GM19452 (cell line): ENCODE measurements at regions not wholly inside any gene's neighbourhood (a gene's known extent, or its start where the extent isn't known, plus 50 kb on each side); places are given as distances from the start of the nearest gene placed in this dataset.

ENCODE experiments used
- ATAC-seq: cut with Tn5 transposase; IDR thresholded peaks from one replicate; pipeline ENCODE4 v1.9.1; 2021; ENCODE audit not compliant: unreplicated experiment

DNA sequence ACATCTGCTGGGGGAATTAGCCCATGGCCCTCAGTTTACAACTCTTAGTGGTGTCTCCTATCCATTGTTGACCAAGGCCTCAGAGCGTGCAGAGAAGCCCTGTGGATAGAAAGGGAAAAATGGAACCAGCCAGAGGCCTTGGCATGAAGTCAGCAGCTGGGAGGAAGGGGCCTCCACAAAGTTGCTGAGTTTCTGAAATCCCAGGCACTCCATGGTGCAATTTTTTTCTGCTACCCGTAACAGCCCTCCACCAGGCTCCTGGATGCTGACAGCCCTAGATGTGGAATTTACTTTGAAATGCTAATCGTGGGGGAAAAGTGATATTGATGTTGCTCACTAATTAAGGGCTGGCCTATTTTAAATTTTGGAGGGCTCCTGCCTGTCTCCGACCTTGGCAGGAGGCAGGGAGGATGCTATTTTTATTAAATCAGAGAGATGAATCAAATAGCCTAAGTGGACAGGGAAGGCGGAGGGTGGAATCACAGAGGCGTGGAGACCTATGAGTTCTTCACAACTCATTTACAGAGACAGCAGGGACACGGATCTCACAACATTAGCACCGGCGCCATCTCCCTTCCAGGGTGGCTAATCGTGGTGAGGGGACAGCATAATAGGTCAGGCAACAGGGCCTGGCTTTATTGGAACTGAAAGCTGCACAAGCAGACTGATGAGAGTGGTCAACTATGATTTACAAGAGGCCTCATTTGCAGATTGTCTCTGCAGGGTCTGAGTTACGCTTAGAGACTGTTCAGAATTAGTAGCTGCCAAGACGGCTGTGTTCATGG lies 99.8 kb upstream of the WSCD2 start:
- no peak for ATAC-seq

DNA sequence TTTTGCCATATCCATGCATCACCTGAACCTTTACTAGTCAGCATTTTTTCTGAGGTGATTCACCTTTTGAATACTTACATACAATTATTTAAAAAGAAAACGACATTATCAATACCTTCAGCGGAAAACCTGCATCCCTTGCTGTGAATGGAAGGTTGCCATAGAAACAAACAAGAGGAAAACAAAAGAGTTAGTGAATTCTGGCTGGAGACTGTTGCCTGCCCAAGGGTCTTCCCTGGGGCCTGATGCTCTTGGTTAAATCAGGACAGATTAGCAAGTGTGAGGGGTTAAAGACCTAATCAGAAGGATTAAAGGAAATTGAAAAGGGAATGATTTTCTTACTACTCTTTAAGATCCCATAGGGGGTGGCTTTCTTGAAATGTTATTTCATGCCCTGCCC lies 96.0 kb upstream of the WSCD2 start:
- ATAC-seq: no peak

- ATAC-seq: no peak
These were observed 93.7 kb upstream of the WSCD2 start for GRCh38 chr12:108035372-108035771.

GRCh38 chr12:108037960-108038359 lies 91.1 kb upstream of the WSCD2 start:
- ATAC-seq: no peak

GRCh38 chr12:108039794-108040193 lies 89.3 kb upstream of the WSCD2 start:
- no peak for ATAC-seq

DNA sequence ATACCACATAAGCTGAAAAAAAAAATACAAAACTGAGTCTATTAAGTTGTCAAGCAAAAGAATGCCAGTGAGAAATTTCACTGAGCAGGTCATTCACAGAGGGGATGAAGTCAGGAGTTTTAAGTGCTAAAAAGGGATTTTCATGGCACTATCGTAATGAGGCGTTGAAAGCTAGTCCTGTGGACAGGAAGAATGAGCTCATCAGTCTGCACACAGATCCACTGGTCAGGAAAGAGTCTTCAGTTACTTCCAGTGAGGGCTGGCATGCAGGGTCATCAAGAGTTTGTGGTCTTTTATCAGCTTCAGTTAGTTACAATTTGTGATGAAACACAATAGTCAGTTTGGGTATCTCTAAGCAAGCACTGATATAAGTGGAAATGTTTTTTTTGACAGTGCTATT lies 88.1 kb upstream of the WSCD2 start:
- ATAC-seq: no peak

DNA sequence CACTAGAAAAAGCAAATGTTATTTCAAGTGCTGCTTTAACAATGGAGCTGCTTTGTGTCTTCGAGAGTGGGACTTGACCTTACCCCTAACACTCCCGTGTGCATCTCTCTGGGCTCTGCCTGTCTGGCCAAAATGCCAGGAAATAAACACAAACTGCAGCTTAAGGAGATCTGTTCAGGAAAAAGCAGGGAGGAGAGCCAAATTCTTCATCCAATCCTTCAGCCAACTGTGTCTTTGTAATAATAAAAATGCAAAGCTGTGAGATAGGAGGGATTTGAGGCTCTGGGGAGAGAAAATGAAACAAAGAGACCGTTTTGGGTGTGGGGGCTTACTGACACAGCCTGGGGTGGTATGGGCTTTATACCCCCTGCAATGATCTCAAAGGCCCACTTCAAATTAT lies 85.8 kb upstream of the WSCD2 start:
- ATAC-seq: no peak

- ATAC-seq: no peak
These were observed 85.1 kb upstream of the WSCD2 start for GRCh38 chr12:108043750-108044533.

DNA sequence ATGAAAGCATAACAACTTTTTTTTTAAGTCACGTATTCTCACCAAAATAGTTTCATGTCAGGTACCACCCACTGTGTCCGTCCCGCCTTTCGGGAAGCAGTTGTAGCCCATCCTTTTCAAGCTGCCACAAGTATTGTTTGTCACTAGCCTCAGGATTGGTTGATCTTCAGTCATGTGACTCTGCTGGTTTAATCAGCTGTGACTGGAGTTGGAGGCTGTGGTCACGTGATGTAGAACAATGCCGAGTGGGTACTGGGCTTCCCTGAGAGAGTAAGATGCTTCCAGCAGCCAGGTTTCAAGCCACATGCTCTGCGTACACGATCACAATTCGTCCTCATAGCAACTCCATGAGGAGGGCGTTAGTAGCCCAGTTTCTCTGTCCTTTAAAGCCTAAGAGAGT lies 83.0 kb upstream of the WSCD2 start:
- ATAC-seq: no peak

DNA sequence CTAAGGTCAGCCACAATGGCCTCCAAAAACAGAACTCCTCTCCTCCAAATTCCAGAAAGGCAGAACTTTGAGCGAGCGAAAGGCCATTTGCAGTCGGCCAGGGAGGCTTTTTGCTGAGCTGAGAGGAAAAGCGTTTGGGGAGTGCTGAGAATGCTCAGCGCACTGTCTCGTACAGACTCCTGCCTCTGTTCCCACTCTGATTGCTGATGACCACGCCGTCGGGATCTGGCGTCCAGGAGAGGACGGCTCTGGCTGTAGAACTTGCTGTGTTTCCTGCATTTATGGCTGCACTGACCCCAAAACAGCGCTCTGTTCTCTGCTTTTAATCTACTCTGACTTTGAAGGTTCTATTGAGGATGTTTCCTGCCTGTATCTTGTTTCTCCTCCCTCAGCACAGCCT lies 82.4 kb upstream of the WSCD2 start:
- ATAC-seq: no peak

- no peak for ATAC-seq
These were observed 82.0 kb upstream of the WSCD2 start for GRCh38 chr12:108047071-108047550.

GRCh38 chr12:108048686-108049085 lies 80.4 kb upstream of the WSCD2 start:
- no peak for ATAC-seq

DNA sequence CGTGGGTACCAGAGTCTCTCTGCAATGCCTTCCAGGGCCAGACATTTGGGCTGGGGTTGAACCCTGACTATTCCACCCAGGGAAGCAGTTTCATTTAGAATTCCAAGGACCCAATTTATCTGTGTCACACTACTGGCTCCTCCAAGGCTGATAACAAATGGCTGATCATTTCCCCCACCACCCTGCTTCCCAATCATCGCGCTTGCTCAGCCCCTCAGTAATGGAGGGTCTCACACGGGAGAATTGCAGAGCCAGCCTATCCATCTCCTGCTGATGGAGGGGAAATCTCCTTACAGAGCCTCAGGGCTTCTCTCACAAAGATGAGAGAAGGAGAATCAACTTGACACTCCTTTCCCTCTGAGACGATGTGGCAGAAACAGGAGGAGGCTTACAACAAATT lies 78.4 kb upstream of the WSCD2 start:
- no peak for ATAC-seq

- no peak for ATAC-seq
These were observed 76.8 kb upstream of the WSCD2 start for GRCh38 chr12:108052260-108052659.

DNA sequence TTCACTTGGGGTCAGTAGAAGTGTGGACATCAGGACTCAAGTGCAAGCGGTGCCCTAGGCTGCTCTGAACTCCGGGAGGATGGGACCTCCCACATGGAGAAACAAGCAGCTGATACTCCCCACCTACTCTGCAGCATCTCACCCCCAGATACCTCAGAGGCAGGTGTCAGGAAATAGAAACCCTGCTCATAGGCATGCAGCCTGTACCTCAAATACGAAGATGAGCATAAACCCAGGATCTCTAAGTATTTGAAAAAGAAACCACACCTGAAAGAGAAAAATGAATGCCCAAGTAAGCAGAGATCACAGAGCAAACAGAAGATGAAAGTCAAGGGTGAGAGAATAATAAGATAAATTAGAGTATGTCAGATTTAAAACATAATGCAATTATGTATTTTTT lies 75.6 kb upstream of the WSCD2 start:
- ATAC-seq: no peak

DNA sequence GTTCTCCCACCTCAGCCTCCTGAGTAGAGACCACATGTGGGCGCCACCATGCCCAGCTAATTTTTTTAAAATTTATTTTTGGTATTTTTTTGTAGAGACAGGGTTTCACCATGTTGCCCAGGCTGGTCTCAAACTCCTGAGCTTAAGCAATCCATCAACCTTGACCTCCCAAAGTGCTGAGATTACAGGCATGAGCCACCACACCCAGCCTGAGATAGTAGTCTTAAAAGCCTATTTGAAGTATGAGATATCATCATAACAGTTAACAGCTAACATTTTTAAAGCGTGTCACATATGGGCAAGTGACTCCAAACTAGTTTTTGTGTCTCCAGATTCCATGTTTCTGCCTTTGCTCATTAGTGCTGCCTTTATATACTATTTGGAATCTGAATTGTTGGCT lies 74.6 kb upstream of the WSCD2 start:
- no peak for ATAC-seq

DNA sequence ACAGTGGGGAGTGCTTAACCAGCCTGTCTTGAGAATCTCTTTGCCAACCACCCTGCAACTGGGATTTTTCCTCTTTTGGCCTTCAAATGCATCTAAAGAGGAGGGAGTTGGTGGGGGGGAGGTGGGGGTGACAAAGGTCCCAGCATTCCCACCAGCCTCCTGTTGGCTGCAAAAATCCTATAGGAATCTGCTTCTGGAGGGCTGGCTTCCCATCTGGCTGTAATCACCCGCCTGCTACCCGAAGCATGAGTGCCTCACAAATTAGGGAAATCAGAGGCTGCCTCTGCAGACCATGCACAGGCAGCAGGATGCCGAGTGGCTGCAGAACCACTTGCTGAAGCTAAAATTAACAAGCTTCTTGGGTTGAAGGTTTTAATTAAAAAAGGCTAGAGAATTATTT lies 73.9 kb upstream of the WSCD2 start:
- no peak for ATAC-seq

DNA sequence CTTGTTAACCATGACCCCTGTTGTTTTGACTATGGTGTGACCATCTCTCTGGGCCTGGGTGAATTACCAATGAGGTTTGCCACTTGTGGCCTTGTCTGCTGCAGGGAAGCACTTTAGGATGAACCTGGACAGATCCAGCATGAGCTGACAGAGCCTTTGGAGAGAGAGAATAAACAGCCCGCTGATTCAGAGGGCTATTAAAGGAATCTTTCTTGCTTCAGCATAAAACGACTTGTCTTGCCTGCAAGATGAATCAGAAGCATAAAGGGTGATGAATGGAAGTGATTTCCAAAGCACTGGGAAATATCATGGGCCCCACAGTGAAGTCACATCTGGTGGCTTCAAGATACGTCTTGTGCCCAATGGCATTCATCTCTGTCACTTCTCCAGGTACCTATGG lies 69.0 kb upstream of the WSCD2 start:
- no peak for ATAC-seq

- ATAC-seq: no peak
These were observed 68.2 kb upstream of the WSCD2 start for GRCh38 chr12:108060903-108061302.

DNA sequence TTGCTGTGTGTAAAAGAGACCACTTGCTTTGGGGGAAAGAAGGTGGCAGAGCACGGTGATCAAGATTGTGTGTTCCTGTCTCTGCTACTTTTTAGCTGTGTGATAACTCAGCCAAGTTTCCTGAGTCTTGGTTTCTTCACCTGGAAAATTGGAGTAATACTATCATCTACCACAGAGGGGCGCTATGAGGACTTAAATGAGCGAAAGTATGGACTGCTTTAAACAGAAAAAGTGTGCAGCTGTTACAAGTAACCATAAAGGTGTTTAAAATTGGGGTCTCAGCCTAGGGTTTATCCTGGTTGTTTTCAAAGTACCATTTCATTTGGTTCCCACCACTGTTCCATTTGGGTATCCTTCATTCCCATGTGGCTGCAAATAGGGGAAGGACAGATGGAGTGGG lies 65.9 kb upstream of the WSCD2 start:
- ATAC-seq: no peak

DNA sequence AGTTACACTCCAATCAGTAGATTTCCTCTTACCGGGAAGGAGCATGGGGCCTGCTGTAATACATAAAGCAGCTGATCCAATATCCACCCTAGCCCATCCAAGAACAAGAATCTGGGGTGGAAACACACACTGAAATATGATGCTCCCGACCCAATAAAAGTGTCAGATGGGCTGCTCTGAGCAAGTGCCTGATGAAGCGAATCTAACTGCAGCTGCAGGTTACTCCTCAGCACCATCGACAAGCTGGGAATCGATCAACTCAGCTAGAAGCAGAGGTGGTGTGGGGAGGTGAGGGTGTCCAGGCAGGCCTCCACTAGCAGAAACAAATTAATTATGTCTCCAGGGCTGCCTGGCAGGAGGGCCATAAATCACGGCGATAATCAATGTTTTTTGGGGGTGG lies 64.0 kb upstream of the WSCD2 start:
- no peak for ATAC-seq
